PFSK-1 (cell line): ENCODE measurements at regions not wholly inside any gene's neighbourhood (a gene's known extent, or its start where the extent isn't known, plus 50 kb on each side); places are given as distances from the start of the nearest gene placed in this dataset.

Experiments
- POLR2AphosphoS5 ChIP-seq: IDR thresholded peaks from 2 replicates; pipeline ENCODE4 v1.6.1; 2012; ENCODE audit warnings: low read depth, mild to moderate bottlenecking, control low read depth, low read length, moderate library complexity
- REST ChIP-seq, 2 experiments: IDR thresholded peaks; 2 replicates each; pipeline versions ENCODE4 v1.6.1 to v1.8.0; 2011 to 2012; ENCODE audit warnings: low read depth in 2 of 2, low read length in 2 of 2, control low read depth in 1 of 2, inconsistent platforms in 1 of 2, mild to moderate bottlenecking in 1 of 2, moderate library complexity in 1 of 2; ENCODE audit not compliant: insufficient read depth in 1 of 2
- SIN3A ChIP-seq: IDR thresholded peaks from 2 replicates; pipeline ENCODE4 v1.6.1; 2012; ENCODE audit warnings: mild to moderate bottlenecking, low read length, moderate library complexity, borderline replicate concordance; ENCODE audit not compliant: insufficient read depth
- TAF1 ChIP-seq: IDR thresholded peaks from 2 replicates; pipeline ENCODE4 v1.6.1; 2012; ENCODE audit warnings: low read length, control low read depth, borderline replicate concordance; ENCODE audit not compliant: insufficient read depth

GRCh38 chr12:22916815-22917214, 291.8 kb downstream of the ETNK1 start:
- TF ChIP-seq REST (IDR thresholded peaks at IDR 0.05; ENCODE audit: insufficient read depth in 1 of 2, low read depth in 2 of 2, low read length in 2 of 2) (no peak), POLR2AphosphoS5 (no peak), TAF1 (no peak), SIN3A (no peak)
